ENCODE measurements at regions not wholly inside any gene's neighbourhood (a gene's known extent, or its start where the extent isn't known, plus 50 kb on each side); places are given as distances from the start of the nearest gene placed in this dataset.

GRCh38 chr16:52755396-52755795, 208.5 kb upstream of the TOX3 start:
- no peaks in the 10 kb centered on the region for H3K4me1 ChIP-seq
- DNase-seq (ENCODE audit: low spot score), result no peak
- H3K27me3 ChIP-seq, result no peaks in the 10 kb centered on the region
- no peak overlapping the region for H3K27ac ChIP-seq
- H3K4me3 ChIP-seq, result no peak overlapping the region
- TF ChIP-seq, protein P1, sequence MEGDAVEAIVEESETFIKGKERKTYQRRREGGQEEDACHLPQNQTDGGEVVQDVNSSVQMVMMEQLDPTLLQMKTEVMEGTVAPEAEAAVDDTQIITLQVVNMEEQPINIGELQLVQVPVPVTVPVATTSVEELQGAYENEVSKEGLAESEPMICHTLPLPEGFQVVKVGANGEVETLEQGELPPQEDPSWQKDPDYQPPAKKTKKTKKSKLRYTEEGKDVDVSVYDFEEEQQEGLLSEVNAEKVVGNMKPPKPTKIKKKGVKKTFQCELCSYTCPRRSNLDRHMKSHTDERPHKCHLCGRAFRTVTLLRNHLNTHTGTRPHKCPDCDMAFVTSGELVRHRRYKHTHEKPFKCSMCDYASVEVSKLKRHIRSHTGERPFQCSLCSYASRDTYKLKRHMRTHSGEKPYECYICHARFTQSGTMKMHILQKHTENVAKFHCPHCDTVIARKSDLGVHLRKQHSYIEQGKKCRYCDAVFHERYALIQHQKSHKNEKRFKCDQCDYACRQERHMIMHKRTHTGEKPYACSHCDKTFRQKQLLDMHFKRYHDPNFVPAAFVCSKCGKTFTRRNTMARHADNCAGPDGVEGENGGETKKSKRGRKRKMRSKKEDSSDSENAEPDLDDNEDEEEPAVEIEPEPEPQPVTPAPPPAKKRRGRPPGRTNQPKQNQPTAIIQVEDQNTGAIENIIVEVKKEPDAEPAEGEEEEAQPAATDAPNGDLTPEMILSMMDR (IDR thresholded peaks at IDR 0.05), result no peak
- H3K36me3 ChIP-seq, result no peaks in the 10 kb centered on the region
- no peaks in the 10 kb centered on the region for H3K9me3 ChIP-seq

- Histone ChIP-seq H3K27ac (no peak overlapping the region), H3K4me3 (no peak overlapping the region), H3K27me3 (no peaks in the 10 kb centered on the region), H3K9me3 (no peaks in the 10 kb centered on the region), H3K36me3 (no peaks in the 10 kb centered on the region), H3K4me1 (no peaks in the 10 kb centered on the region)
- TF ChIP-seq, protein P1 (IDR thresholded peaks at IDR 0.05), result no peak
- no peak for DNase-seq (ENCODE audit: low spot score)
Measured at GRCh38 chr16:52751035-52751434, 204.1 kb upstream of the TOX3 start.

DNA sequence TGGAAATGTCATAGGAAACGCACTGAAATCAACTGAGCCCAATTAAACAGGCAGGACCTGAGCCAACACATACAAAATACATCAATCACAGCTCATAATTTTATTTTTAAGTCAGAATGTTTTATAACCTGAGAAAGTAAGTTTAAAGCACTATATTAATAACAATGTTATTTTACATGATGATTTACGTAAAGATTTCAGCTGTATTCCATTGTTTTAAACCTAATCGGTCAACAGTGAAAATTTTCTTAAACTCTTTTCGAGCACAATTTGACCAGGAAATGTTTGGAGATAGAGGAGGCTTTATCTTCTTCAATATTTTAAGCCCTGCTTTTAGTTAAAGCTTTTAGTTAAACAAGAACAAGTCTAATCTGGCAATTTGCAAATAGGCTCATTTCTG, 201.8 kb upstream of the TOX3 start:
- TF ChIP-seq, protein P1 (IDR thresholded peaks at IDR 0.05), result no peak
- no peaks in the 10 kb centered on the region for H3K9me3 ChIP-seq
- no peaks in the 10 kb centered on the region for H3K4me1 ChIP-seq
- no peaks in the 10 kb centered on the region for H3K27me3 ChIP-seq
- no peak overlapping the region for H3K27ac ChIP-seq
- no peak overlapping the region for H3K4me3 ChIP-seq
- no peaks in the 10 kb centered on the region for H3K36me3 ChIP-seq
- DNase-seq (ENCODE audit: low spot score), result no peak

GRCh38 chr16:52747088-52747595, 200.2 kb upstream of the TOX3 start:
- Histone ChIP-seq H3K4me3 (no peak overlapping the region), H3K4me1 (no peaks in the 10 kb centered on the region), H3K9me3 (no peaks in the 10 kb centered on the region), H3K27ac (no peak overlapping the region), H3K36me3 (no peaks in the 10 kb centered on the region), H3K27me3 (no peaks in the 10 kb centered on the region)
- TF ChIP-seq, protein P1 (IDR thresholded peaks at IDR 0.05), result no peak
- no peak for DNase-seq (ENCODE audit: low spot score)

- Histone ChIP-seq H3K4me3 (no peak overlapping the region), H3K27me3 (no peaks in the 10 kb centered on the region), H3K4me1 (no peaks in the 10 kb centered on the region), H3K36me3 (no peaks in the 10 kb centered on the region), H3K9me3 (no peaks in the 10 kb centered on the region), H3K27ac (no peak overlapping the region)
- no peak for DNase-seq (ENCODE audit: low spot score)
- TF ChIP-seq, protein P1 (IDR thresholded peaks at IDR 0.05), result no peak
Measured at GRCh38 chr16:52743707-52744106, 196.8 kb upstream of the TOX3 start.

DNA sequence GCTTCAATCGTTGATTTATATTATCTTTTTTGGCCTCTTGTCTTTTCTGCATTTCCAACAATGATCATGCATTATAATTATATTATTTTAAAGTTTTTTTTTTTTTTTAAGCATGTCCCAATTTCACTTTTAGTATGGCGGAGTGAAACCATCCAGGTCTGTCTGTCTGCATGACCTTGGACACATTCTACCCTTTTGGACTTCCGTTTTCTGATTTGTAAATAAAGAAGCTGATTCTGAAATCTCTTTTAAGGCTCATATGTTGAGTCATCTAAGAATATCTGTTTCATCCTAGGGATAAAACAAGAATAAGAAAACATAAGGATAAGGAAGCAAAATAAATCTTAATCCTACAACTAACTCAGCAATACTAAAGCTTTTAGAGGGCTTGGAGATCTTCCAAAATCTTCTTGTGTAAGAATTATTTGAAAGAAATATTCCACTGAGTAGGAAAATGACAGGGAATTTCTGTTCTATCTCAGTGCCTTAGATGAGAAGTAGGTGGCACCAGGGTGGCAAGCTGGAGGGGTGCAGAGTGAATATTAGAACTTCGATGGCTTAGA, 195.7 kb upstream of the TOX3 start:
- DNase-seq (ENCODE audit: low spot score), result no peak
- Histone ChIP-seq H3K9me3 (no peaks in the 10 kb centered on the region), H3K4me1 (no peaks in the 10 kb centered on the region), H3K27me3 (no peaks in the 10 kb centered on the region), H3K4me3 (no peak overlapping the region), H3K36me3 (no peaks in the 10 kb centered on the region), H3K27ac (no peak overlapping the region)
- TF ChIP-seq, protein P1 (IDR thresholded peaks at IDR 0.05), result no peak
